Stomach (tissue), 8 donors: ENCODE measurements at regions not wholly inside any gene's neighbourhood (a gene's known extent, or its start where the extent isn't known, plus 50 kb on each side); places are given as distances from the start of the nearest gene placed in this dataset.

Source experiments
- DNase-seq, 2 donors: peaks; one replicate each; pipeline versions ENCODE4 v3.0.0 to v3.0.0-alpha.2; 2013 to 2019
- H3K27ac ChIP-seq, 5 donors: fragments of 200-600 bp in 4 of 5; sonication (generic) in 4 of 5; one replicate each; pipeline ENCODE4 v1.5.1; 2013 to 2019; ENCODE audit warnings: mild to moderate bottlenecking in 1 of 5, moderate library complexity in 1 of 5
- H3K27me3 ChIP-seq, 3 donors: fragments of 200-600 bp; sonication (generic); one replicate each; pipeline ENCODE4 v1.5.1; 2017 to 2019; ENCODE audit warnings: mixed run types in 1 of 3
- H3K36me3 ChIP-seq, 4 donors: fragments of 200-600 bp; sonication (generic); 1 replicate in 3 of 4; 2 replicates in 1 of 4; pipeline ENCODE4 v1.5.1; 2016 to 2019
- H3K4me1 ChIP-seq, 4 donors: fragments of 200-600 bp; sonication (generic); one replicate each; pipeline ENCODE4 v1.5.1; 2016 to 2019
- H3K4me3 ChIP-seq, 4 donors: fragments of 200-600 bp; sonication (generic) in 3 of 4; one replicate each; pipeline ENCODE4 v1.5.1; 2016 to 2019; ENCODE audit warnings: mild to moderate bottlenecking in 1 of 4
- H3K9me3 ChIP-seq, 4 donors: fragments of 200-600 bp; sonication (generic); one replicate each; pipeline ENCODE4 v1.5.1; 2016 to 2019
- CTCF ChIP-seq, 7 experiments: fragments of 450-650 bp in 4 of 7; fragments of 200-600 bp in 3 of 7; sonication (generic) in 3 of 7; IDR thresholded peaks; one replicate each; pipeline ENCODE4 v1.5.1; 2016 to 2019; ENCODE audit warnings: antibody characterized with exemption in 7 of 7, control low read depth in 2 of 7, mild to moderate bottlenecking in 1 of 7
- EP300 ChIP-seq: sonication (generic); formaldehyde crosslinking; IDR thresholded peaks from one replicate; pipeline ENCODE4 v1.6.1; 2017; ENCODE audit warnings: antibody characterized with exemption
- POLR2A ChIP-seq, 4 donors: fragments of 450-650 bp; IDR thresholded peaks; one replicate each; pipeline ENCODE4 v1.6.1; 2016; ENCODE audit warnings: antibody characterized with exemption in 4 of 4, control low read depth in 2 of 4, mild to moderate bottlenecking in 1 of 4, moderate library complexity in 1 of 4
- POLR2AphosphoS5 ChIP-seq, 3 donors: sonication (generic); formaldehyde crosslinking; IDR thresholded peaks; one replicate each; pipeline ENCODE4 v1.6.1; 2016; ENCODE audit warnings: antibody characterized with exemption in 3 of 3
- WGBS, 5 donors: extraction: QIAGEN DNeasy Blood & Tissue Kit in 3 of 5; methylation state at CpG; one replicate each; pipeline versions ENCODE4 v1.1.5 to v1.1.7; 2013 to 2018; 5-methylcytosine and 5-hydroxymethylcytosine counted together
- intact Hi-C: fragments of 100-400 bp; cut with DNase I; formaldehyde crosslinking; loops from one replicate; pipeline ENCODE4 v1.15.1; 2023; ENCODE audit warnings: low total_unique reads
- donor health status: healthy with polysubstance abuse.
- donor health status: Bipolar disorder and iron deficiency.
- donor health status: healthy.

DNA sequence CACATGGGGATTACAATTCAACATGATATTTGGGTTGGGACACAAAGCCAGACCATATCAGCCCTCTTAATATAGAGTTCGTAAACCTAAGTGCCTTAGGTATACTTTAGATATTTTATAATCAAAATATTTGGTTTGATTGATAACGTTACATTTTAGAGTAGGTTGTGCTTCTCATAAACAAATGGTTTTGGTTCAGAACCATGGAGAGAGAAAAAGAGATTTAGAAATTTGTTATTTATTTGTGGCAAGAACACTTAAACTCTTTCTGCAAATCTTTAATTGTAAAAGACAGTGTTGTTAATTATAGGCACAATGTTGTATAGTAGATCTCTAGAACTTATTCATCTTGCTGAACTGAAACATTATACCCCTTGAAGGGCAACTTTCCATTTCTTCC is 298.8 kb downstream of the TENT4A start:
- no peak for DNase-seq
- 39 to 68% (median 48%) methylated on average over 2 of the region's 2 CpGs for WGBS, 5 donors
- Histone ChIP-seq H3K27ac (no peak overlapping the region), H3K4me1 (no peaks in the 10 kb centered on the region), H3K36me3 (no peaks in the 10 kb centered on the region), H3K4me3 (no peak overlapping the region), H3K9me3 (no peaks in the 10 kb centered on the region), H3K27me3 (no peaks in the 10 kb centered on the region)
- TF ChIP-seq POLR2A (IDR thresholded peaks at IDR 0.05) (no peak), CTCF (IDR thresholded peaks at IDR 0.05) (no peak), EP300 (no peak), POLR2AphosphoS5 (IDR thresholded peaks at IDR 0.05) (no peak)
- intact Hi-C loops, result no loop called here

DNA sequence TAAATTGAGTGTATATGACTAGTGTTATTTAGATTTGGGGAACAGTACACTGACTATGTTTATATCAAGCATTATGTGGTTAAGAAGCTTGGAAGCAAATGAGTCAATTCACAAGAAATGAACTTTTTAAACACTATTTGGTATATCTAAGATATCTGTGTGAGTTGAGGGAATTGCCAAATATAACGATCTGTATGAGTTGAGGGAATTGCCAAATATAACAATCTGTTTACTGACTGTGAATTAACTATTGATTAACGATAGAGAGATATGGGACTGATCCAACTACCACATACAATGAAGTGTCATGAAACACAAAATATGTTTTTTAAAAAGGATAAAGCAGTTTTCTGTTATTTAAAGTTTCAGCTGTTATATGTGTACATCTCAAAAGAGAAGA is 301.4 kb downstream of the TENT4A start:
- Histone ChIP-seq H3K9me3 (no peaks in the 10 kb centered on the region), H3K27me3 (no peaks in the 10 kb centered on the region), H3K27ac (no peak overlapping the region), H3K4me1 (no peaks in the 10 kb centered on the region), H3K36me3 (no peaks in the 10 kb centered on the region), H3K4me3 (no peak overlapping the region)
- no peak for DNase-seq
- TF ChIP-seq POLR2AphosphoS5 (IDR thresholded peaks at IDR 0.05), result no peak
- TF ChIP-seq POLR2A (IDR thresholded peaks at IDR 0.05), result no peak
- no peak for TF ChIP-seq CTCF (IDR thresholded peaks at IDR 0.05)
- no peak for TF ChIP-seq EP300
- intact Hi-C loops, result no loop called here
- WGBS, 5 donors, result 21 to 45% (median 39%) methylated on average over 2 of the region's 2 CpGs

DNA sequence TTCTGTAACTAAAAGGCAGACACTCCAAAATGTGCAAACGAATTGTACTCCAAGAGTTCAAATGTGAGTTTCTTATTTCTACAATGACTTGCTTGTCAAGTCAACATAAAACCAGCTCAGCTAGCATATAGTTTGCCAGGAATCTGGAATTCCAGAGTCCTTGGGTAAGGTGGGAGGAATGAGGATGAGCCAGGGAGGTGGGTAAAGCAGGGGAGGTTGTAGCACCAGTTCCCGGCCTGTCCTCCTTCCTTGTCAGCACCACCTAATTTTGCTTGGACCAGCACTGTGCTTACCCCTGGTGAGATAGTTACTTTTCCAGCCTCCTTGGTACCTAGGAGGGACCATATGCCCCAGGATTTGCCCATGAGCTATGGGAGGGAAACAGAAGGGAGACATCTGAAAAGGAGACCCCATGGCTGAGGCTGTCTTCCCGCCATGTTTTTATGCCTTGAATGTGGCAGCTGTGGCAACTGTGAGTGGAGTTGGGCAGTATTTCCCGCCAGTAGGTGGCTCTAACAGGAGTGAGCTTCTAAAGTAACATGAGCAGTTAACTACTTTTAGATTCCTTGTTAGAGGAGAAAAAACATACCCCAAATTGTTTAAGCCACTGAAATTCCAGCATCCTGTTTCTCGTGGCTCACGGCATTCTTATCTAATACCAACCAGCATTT is 302.5 kb downstream of the TENT4A start:
- Histone ChIP-seq H3K4me1 (no peaks in the 10 kb centered on the region), H3K27ac (no peak overlapping the region), H3K36me3 (no peaks in the 10 kb centered on the region), H3K4me3 (no peak overlapping the region), H3K9me3 (peaks cover 0 to 6% (median 3%) of the 10 kb centered on the region in 4 donors), H3K27me3 (no peaks in the 10 kb centered on the region)
- TF ChIP-seq POLR2AphosphoS5 (IDR thresholded peaks at IDR 0.05) (no peak), POLR2A (IDR thresholded peaks at IDR 0.05) (no peak), EP300 (no peak), CTCF (IDR thresholded peaks at IDR 0.05) (no peak)
- intact Hi-C loops, result no loop called here
- DNase-seq, result peak in 1 of 2 donors; percentile 3
- WGBS, 5 donors, result 73 to 76% (median 76%) methylated on average over 6 of the region's 6 CpGs

DNA sequence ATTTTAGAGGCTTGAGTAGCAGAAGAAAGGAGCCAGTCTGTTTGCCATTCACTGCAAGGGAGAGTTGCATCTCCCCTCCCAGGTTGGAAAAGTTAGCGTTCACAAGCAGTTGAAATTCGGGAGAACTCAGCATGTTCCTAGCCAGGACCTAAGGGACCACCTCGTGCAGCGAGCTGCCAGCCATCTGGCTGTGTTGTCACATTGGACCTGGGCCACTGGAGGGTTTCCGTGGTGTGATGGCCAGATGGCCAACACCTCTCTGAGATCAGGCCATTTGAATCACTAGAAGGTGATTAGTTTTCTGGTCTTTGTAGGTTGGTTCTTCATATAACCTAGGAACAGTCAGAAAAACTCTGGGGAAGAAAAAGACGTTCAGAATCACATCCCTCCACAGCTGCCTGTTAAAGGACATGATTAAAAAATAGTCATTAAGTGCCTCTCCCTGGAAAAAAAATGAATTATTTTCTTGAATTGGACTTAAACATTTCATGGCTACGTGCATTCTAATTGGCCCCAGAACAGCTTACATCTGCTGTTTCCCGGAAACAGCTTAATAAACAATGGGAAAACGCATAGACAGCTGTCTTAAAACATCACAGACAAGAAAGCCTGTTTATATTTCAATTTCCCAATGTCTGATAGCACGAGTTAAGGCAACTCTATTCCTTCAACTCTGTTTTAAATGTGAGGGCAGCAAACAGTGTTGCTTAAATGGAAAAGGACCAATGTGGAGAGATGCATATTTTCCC is 303.9 kb downstream of the TENT4A start:
- 58 to 70% (median 62%) methylated on average over 10 of the region's 10 CpGs for WGBS, 5 donors
- H3K4me1 ChIP-seq, result no peaks in the 10 kb centered on the region
- H3K9me3 ChIP-seq, result peaks cover 7 to 21% (median 18%) of the 10 kb centered on the region in 4 donors
- no peaks in the 10 kb centered on the region for H3K27me3 ChIP-seq
- no peak overlapping the region for H3K27ac ChIP-seq
- H3K4me3 ChIP-seq, result no peak overlapping the region
- intact Hi-C loops, result no loop called here
- DNase-seq, result peak in 1 of 2 donors; percentile 10
- H3K36me3 ChIP-seq, result no peaks in the 10 kb centered on the region
- TF ChIP-seq EP300 (no peak), POLR2AphosphoS5 (IDR thresholded peaks at IDR 0.05) (no peak), POLR2A (IDR thresholded peaks at IDR 0.05) (no peak), CTCF (IDR thresholded peaks at IDR 0.05) (no peak)
